Head of caudate nucleus (tissue), 42 donors: ENCODE measurements at regions not wholly inside any gene's neighbourhood (a gene's known extent, or its start where the extent isn't known, plus 50 kb on each side); places are given as distances from the start of the nearest gene placed in this dataset.
A peak's percentile ranks its signal among the peaks of the same experiment; 100 is the strongest.

Source experiments
- DNase-seq, 42 donors: peaks; one replicate each; pipeline versions ENCODE4 v3.0.0 to v3.0.0-alpha.2; 2020 to 2021; ENCODE audit warnings: mixed read lengths in 7 of 42
- intact Hi-C: fragments of 100-400 bp; cut with DNase I; formaldehyde crosslinking; loops from one replicate; pipeline ENCODE4 v1.15.0; 2022

GRCh38 chr18:64333584-64333983, 184.7 kb upstream of the LINC00305 start:
- no peak for DNase-seq
- intact Hi-C loops, result no loop called here

GRCh38 chr18:64332835-64333234, 183.9 kb upstream of the LINC00305 start:
- peak in 1 of 42 donors; percentile 11 for DNase-seq

GRCh38 chr18:64331419-64331818, 182.5 kb upstream of the LINC00305 start:
- DNase-seq, result no peak
- intact Hi-C loops, result no loop called here

More at GRCh38 chr18:64332835-64333234, 183.9 kb upstream of the LINC00305 start:
- intact Hi-C loops, result no loop called here

- intact Hi-C loops, result no loop called here
- no peak for DNase-seq
Observed at GRCh38 chr18:64330931-64331330, 182.0 kb upstream of the LINC00305 start.

GRCh38 chr18:64330161-64330560, 181.3 kb upstream of the LINC00305 start:
- DNase-seq, result peak in 2 of 42 donors; percentile 3 to 40
- intact Hi-C loops, result no loop called here

GRCh38 chr18:64322189-64322588, 173.3 kb upstream of the LINC00305 start:
- intact Hi-C loops, result no loop called here
- DNase-seq, result no peak

GRCh38 chr18:64318547-64318946, 169.7 kb upstream of the LINC00305 start:
- intact Hi-C loops, result no loop called here

GRCh38 chr18:64311859-64312258, 163.0 kb upstream of the LINC00305 start:
- no peak for DNase-seq
- intact Hi-C loops, result no loop called here

More at GRCh38 chr18:64318547-64318946, 169.7 kb upstream of the LINC00305 start:
- no peak for DNase-seq

GRCh38 chr18:64295839-64296238, 147.0 kb upstream of the LINC00305 start:
- DNase-seq, result no peak
- intact Hi-C loops, result no loop called here

- intact Hi-C loops, result no loop called here
Observed at GRCh38 chr18:64294967-64295366, 146.1 kb upstream of the LINC00305 start.

GRCh38 chr18:64288432-64288831, 139.5 kb upstream of the LINC00305 start:
- DNase-seq, result no peak
- intact Hi-C loops, result no loop called here

More at GRCh38 chr18:64294967-64295366, 146.1 kb upstream of the LINC00305 start:
- DNase-seq, result no peak

- no peak for DNase-seq
- intact Hi-C loops, result no loop called here
Observed at GRCh38 chr18:64287926-64288325, 139.0 kb upstream of the LINC00305 start.

GRCh38 chr18:64283059-64283458, 134.2 kb upstream of the LINC00305 start:
- DNase-seq, result no peak
- intact Hi-C loops, result no loop called here

GRCh38 chr18:64278026-64278425, 129.1 kb upstream of the LINC00305 start:
- intact Hi-C loops, result no loop called here
- DNase-seq, result no peak

GRCh38 chr18:64276311-64277090, 127.6 kb upstream of the LINC00305 start:
- intact Hi-C loops, result no loop called here
- DNase-seq, result no peak

- intact Hi-C loops, result no loop called here
- DNase-seq, result no peak
Observed at GRCh38 chr18:64275593-64276300, 126.9 kb upstream of the LINC00305 start.

- intact Hi-C loops, result no loop called here
- DNase-seq, result no peak
Observed at GRCh38 chr18:64273724-64274123, 124.8 kb upstream of the LINC00305 start.

- DNase-seq, result no peak
- intact Hi-C loops, result no loop called here
Observed at GRCh38 chr18:64271975-64272659, 123.2 kb upstream of the LINC00305 start.

- peak in 3 of 42 donors; percentile 13 to 26 (median 21) for DNase-seq
- intact Hi-C loops, result no loop called here
Observed at GRCh38 chr18:64271246-64271645, 122.4 kb upstream of the LINC00305 start.

- intact Hi-C loops, result no loop called here
- no peak for DNase-seq
Observed at GRCh38 chr18:64270608-64271007, 121.7 kb upstream of the LINC00305 start.
